SK-N-SH treated with all-trans-retinoic acid at 6 μM for 48 hours (cell line): ENCODE measurements at regions not wholly inside any gene's neighbourhood (a gene's known extent, or its start where the extent isn't known, plus 50 kb on each side); places are given as distances from the start of the nearest gene placed in this dataset.

Source experiments
- ARNTL ChIP-seq: fragments of 450-650 bp; formaldehyde crosslinking; IDR thresholded peaks from 2 replicates; pipeline ENCODE4 v1.5.0; 2020; ENCODE audit warnings: low read depth, mild to moderate bottlenecking, moderate library complexity, borderline replicate concordance
- CREB5 ChIP-seq: fragments of 250-450 bp; sonication (Bioruptor Pico); IDR thresholded peaks from 2 replicates; pipeline ENCODE4 v1.5.1; 2020; ENCODE audit warnings: low read depth, mild to moderate bottlenecking, moderate library complexity
- CSRNP3 ChIP-seq: fragments of 250-450 bp; sonication (Bioruptor Pico); IDR thresholded peaks from 2 replicates; pipeline ENCODE4 v1.5.1; 2021; ENCODE audit warnings: mild to moderate bottlenecking, moderate library complexity
- GLIS3 ChIP-seq: fragments of 250-450 bp; sonication (Bioruptor Pico); IDR thresholded peaks from 2 replicates; pipeline ENCODE4 v1.5.0; 2020; ENCODE audit warnings: mild to moderate bottlenecking, moderate library complexity
- OSR1 ChIP-seq: fragments of 250-450 bp; sonication (Bioruptor Pico); IDR thresholded peaks from 2 replicates; pipeline ENCODE4 v1.8.0; 2022; ENCODE audit warnings: moderate library complexity, mild to moderate bottlenecking, inconsistent platforms
- TOX ChIP-seq: fragments of 250-450 bp; sonication (Bioruptor Pico); IDR thresholded peaks from 2 replicates; pipeline ENCODE4 v1.8.0; 2021; ENCODE audit warnings: mild to moderate bottlenecking, moderate library complexity, borderline replicate concordance
- TSHZ2 ChIP-seq: fragments of 250-450 bp; sonication (Bioruptor Pico); IDR thresholded peaks from 2 replicates; pipeline ENCODE4 v1.5.0; 2020; ENCODE audit warnings: mild to moderate bottlenecking, moderate library complexity
- ZC3H10 ChIP-seq: fragments of 250-450 bp; sonication (Bioruptor Pico); IDR thresholded peaks from 2 replicates; pipeline ENCODE4 v1.5.1; 2021; ENCODE audit warnings: mild to moderate bottlenecking, moderate library complexity
- ZFP3 ChIP-seq: fragments of 250-450 bp; sonication (Bioruptor Pico); IDR thresholded peaks from 2 replicates; pipeline ENCODE4 v1.5.0; 2020; ENCODE audit warnings: mild to moderate bottlenecking, moderate library complexity
- TF ChIP-seq, protein P1 (sequence below): fragments of 250-450 bp; sonication (Bioruptor Pico); IDR thresholded peaks from 2 replicates; pipeline ENCODE4 v1.8.0; 2020; ENCODE audit warnings: mild to moderate bottlenecking, moderate library complexity, borderline replicate concordance

GRCh38 chr2:8044046-8044594 is 637.7 kb upstream of the ID2 start:
- TF ChIP-seq TSHZ2 (CRISPR knock-in tag) = no peak
- TF ChIP-seq GLIS3 = no peak
- TF ChIP-seq OSR1 (CRISPR knock-in tag) = no peak
- no peak for TF ChIP-seq ARNTL
- no peak for TF ChIP-seq TOX (CRISPR knock-in tag)
- TF ChIP-seq, protein P1, sequence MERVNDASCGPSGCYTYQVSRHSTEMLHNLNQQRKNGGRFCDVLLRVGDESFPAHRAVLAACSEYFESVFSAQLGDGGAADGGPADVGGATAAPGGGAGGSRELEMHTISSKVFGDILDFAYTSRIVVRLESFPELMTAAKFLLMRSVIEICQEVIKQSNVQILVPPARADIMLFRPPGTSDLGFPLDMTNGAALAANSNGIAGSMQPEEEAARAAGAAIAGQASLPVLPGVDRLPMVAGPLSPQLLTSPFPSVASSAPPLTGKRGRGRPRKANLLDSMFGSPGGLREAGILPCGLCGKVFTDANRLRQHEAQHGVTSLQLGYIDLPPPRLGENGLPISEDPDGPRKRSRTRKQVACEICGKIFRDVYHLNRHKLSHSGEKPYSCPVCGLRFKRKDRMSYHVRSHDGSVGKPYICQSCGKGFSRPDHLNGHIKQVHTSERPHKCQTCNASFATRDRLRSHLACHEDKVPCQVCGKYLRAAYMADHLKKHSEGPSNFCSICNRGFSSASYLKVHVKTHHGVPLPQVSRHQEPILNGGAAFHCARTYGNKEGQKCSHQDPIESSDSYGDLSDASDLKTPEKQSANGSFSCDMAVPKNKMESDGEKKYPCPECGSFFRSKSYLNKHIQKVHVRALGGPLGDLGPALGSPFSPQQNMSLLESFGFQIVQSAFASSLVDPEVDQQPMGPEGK (CRISPR knock-in tag) = no peak
- no peak for TF ChIP-seq ZC3H10 (CRISPR knock-in tag)
- TF ChIP-seq CREB5 (CRISPR knock-in tag) = no peak
- TF ChIP-seq CSRNP3 (CRISPR knock-in tag) = no peak
- no peak for TF ChIP-seq ZFP3
